Stomach (tissue), 8 donors: ENCODE measurements at regions not wholly inside any gene's neighbourhood (a gene's known extent, or its start where the extent isn't known, plus 50 kb on each side); places are given as distances from the start of the nearest gene placed in this dataset.

Source experiments
- DNase-seq, 2 donors: peaks; one replicate each; pipeline versions ENCODE4 v3.0.0 to v3.0.0-alpha.2; 2013 to 2019
- H3K27ac ChIP-seq, 5 donors: fragments of 200-600 bp in 4 of 5; sonication (generic) in 4 of 5; one replicate each; pipeline ENCODE4 v1.5.1; 2013 to 2019; ENCODE audit warnings: mild to moderate bottlenecking in 1 of 5, moderate library complexity in 1 of 5
- H3K27me3 ChIP-seq, 3 donors: fragments of 200-600 bp; sonication (generic); one replicate each; pipeline ENCODE4 v1.5.1; 2017 to 2019; ENCODE audit warnings: mixed run types in 1 of 3
- H3K36me3 ChIP-seq, 4 donors: fragments of 200-600 bp; sonication (generic); 1 replicate in 3 of 4; 2 replicates in 1 of 4; pipeline ENCODE4 v1.5.1; 2016 to 2019
- H3K4me1 ChIP-seq, 4 donors: fragments of 200-600 bp; sonication (generic); one replicate each; pipeline ENCODE4 v1.5.1; 2016 to 2019
- H3K4me3 ChIP-seq, 4 donors: fragments of 200-600 bp; sonication (generic) in 3 of 4; one replicate each; pipeline ENCODE4 v1.5.1; 2016 to 2019; ENCODE audit warnings: mild to moderate bottlenecking in 1 of 4
- H3K9me3 ChIP-seq, 4 donors: fragments of 200-600 bp; sonication (generic); one replicate each; pipeline ENCODE4 v1.5.1; 2016 to 2019
- EP300 ChIP-seq: sonication (generic); formaldehyde crosslinking; IDR thresholded peaks from one replicate; pipeline ENCODE4 v1.6.1; 2017; ENCODE audit warnings: antibody characterized with exemption
- POLR2A ChIP-seq, 4 donors: fragments of 450-650 bp; IDR thresholded peaks; one replicate each; pipeline ENCODE4 v1.6.1; 2016; ENCODE audit warnings: antibody characterized with exemption in 4 of 4, control low read depth in 2 of 4, mild to moderate bottlenecking in 1 of 4, moderate library complexity in 1 of 4
- POLR2AphosphoS5 ChIP-seq, 3 donors: sonication (generic); formaldehyde crosslinking; IDR thresholded peaks; one replicate each; pipeline ENCODE4 v1.6.1; 2016; ENCODE audit warnings: antibody characterized with exemption in 3 of 3
- WGBS, 5 donors: extraction: QIAGEN DNeasy Blood & Tissue Kit in 3 of 5; methylation state at CpG; one replicate each; pipeline versions ENCODE4 v1.1.5 to v1.1.7; 2013 to 2018; 5-methylcytosine and 5-hydroxymethylcytosine counted together
- intact Hi-C: fragments of 100-400 bp; cut with DNase I; formaldehyde crosslinking; loops from one replicate; pipeline ENCODE4 v1.15.1; 2023; ENCODE audit warnings: low total_unique reads
- TF ChIP-seq, protein P1 (sequence below), 7 experiments: fragments of 450-650 bp in 4 of 7; fragments of 200-600 bp in 3 of 7; sonication (generic) in 3 of 7; IDR thresholded peaks; one replicate each; pipeline ENCODE4 v1.5.1; 2016 to 2019; ENCODE audit warnings: antibody characterized with exemption in 7 of 7, control low read depth in 2 of 7, mild to moderate bottlenecking in 1 of 7
- donor health status: healthy with polysubstance abuse.
- donor health status: Bipolar disorder and iron deficiency.
- donor health status: healthy.

DNA sequence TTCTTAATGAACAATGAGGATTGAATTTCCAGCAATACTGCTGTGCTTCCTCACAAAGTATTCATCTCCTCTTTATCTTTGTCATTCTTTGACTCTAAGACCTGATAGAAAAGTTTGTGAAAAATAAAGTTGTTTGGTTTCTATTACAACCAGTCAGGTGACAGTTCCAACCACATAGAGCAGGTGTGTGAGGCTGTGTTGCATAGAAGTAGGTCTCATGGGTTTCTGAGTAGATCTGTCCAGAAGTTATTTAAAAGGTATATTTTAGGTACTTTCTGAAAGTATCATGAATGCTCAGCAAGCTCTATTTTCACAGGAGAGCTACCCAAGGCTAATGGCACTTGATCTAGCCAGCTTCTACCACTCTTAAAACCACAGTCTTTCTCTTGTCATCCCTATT, 637.0 kb downstream of the DNAH5 start:
- intact Hi-C loops, result no loop called here
- no peak for DNase-seq
- no peak for TF ChIP-seq POLR2A (IDR thresholded peaks at IDR 0.05)
- TF ChIP-seq, protein P1, sequence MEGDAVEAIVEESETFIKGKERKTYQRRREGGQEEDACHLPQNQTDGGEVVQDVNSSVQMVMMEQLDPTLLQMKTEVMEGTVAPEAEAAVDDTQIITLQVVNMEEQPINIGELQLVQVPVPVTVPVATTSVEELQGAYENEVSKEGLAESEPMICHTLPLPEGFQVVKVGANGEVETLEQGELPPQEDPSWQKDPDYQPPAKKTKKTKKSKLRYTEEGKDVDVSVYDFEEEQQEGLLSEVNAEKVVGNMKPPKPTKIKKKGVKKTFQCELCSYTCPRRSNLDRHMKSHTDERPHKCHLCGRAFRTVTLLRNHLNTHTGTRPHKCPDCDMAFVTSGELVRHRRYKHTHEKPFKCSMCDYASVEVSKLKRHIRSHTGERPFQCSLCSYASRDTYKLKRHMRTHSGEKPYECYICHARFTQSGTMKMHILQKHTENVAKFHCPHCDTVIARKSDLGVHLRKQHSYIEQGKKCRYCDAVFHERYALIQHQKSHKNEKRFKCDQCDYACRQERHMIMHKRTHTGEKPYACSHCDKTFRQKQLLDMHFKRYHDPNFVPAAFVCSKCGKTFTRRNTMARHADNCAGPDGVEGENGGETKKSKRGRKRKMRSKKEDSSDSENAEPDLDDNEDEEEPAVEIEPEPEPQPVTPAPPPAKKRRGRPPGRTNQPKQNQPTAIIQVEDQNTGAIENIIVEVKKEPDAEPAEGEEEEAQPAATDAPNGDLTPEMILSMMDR (IDR thresholded peaks at IDR 0.05), result no peak
- no peak overlapping the region for H3K27ac ChIP-seq
- H3K9me3 ChIP-seq, result no peaks in the 10 kb centered on the region
- no peaks in the 10 kb centered on the region for H3K4me1 ChIP-seq
- no peaks in the 10 kb centered on the region for H3K36me3 ChIP-seq
- H3K27me3 ChIP-seq, result no peaks in the 10 kb centered on the region
- H3K4me3 ChIP-seq, result no peak overlapping the region

DNA sequence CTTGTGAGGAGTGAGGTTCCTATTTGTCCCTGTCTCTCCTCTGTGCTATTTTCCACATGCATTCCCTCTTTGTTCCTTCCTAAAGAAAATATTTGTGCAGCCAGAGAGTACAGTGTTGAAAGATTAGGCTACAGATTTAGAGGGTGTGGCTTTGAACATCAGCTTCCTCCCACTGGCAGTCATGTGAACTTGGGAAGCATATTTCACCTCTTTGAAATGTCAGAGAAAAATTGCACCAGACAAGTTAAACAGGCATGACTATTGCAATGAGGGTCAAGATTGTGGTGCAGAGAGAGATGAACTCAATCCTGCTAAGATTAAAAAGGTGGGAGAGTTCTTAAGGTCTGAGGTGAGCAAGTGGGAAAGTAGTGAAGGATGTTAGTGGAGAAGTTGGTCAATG, 641.0 kb downstream of the DNAH5 start:
- TF ChIP-seq POLR2A (IDR thresholded peaks at IDR 0.05), result no peak
- TF ChIP-seq POLR2AphosphoS5 (IDR thresholded peaks at IDR 0.05), result no peak
- no peak for TF ChIP-seq EP300
- TF ChIP-seq, protein P1 (IDR thresholded peaks at IDR 0.05), result no peak
- no peak overlapping the region for H3K27ac ChIP-seq
- intact Hi-C loops, result no loop called here

DNA sequence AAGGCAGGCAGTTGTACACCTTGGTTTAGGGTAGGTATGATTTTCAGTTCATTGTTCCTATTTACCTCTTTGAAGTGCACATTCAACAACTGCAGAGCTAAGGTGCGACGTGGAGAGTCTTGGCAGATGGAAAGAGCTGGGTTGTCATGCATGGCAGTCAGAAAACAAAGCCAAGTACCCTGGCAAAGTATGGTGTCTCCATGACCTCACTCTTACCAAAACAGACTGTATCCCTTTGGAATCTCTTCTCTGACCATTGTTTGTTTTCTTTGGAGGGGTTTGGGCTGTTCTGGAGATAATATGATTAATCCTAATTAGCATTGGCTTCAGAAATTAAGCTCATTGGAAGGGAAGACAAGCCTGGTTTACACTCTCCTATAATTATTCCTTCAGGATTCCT, 665.7 kb downstream of the DNAH5 start:
- intact Hi-C loops, result no loop called here
- H3K4me3 ChIP-seq, result no peak overlapping the region
- no peaks in the 10 kb centered on the region for H3K36me3 ChIP-seq
- TF ChIP-seq POLR2AphosphoS5 (IDR thresholded peaks at IDR 0.05) (no peak), EP300 (no peak), POLR2A (IDR thresholded peaks at IDR 0.05) (no peak)
- TF ChIP-seq, protein P1 (IDR thresholded peaks at IDR 0.05), result no peak
- 70 to 85% (median 82%) methylated on average over 2 of the region's 2 CpGs for WGBS, 5 donors
- no peaks in the 10 kb centered on the region for H3K27me3 ChIP-seq
- no peak for DNase-seq
- H3K4me1 ChIP-seq, result no peaks in the 10 kb centered on the region
- no peak overlapping the region for H3K27ac ChIP-seq
- H3K9me3 ChIP-seq, result no peaks in the 10 kb centered on the region

More for the DNA sequence above, 641.0 kb downstream of the DNAH5 start:
- no peak overlapping the region for H3K4me3 ChIP-seq
- H3K36me3 ChIP-seq, result no peaks in the 10 kb centered on the region
- no peak for DNase-seq
- no peaks in the 10 kb centered on the region for H3K4me1 ChIP-seq
- H3K27me3 ChIP-seq, result no peaks in the 10 kb centered on the region
- H3K9me3 ChIP-seq, result no peaks in the 10 kb centered on the region

DNA sequence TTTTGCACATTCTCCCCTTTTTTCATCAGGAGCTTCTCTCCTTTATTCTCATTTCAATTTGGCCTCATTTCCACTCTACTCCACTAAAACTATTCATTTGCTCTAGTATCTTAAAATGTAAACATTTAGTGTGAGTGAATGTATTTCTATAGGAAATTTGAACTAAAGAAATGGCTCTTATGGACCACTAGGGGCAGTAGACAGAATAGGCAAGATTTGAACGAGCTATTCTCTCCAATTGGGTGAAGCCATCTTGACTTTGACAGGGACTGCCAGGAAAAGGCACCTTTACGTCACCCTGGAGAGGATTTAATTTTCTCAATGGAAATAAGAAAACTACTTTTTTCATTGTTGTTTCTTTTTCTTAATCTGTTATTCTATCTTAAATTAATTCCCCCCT, 666.3 kb downstream of the DNAH5 start:
- no peak overlapping the region for H3K27ac ChIP-seq
- no peak for DNase-seq
- H3K9me3 ChIP-seq, result no peaks in the 10 kb centered on the region
- H3K4me3 ChIP-seq, result no peak overlapping the region
- H3K36me3 ChIP-seq, result no peaks in the 10 kb centered on the region
- intact Hi-C loops, result no loop called here
- no peak for TF ChIP-seq POLR2AphosphoS5 (IDR thresholded peaks at IDR 0.05)
- no peak for TF ChIP-seq POLR2A (IDR thresholded peaks at IDR 0.05)
- TF ChIP-seq, protein P1 (IDR thresholded peaks at IDR 0.05), result no peak
- TF ChIP-seq EP300, result no peak
- WGBS, 5 donors, result 65 to 78% (median 70%) methylated on average over 2 of the region's 2 CpGs
- no peaks in the 10 kb centered on the region for H3K4me1 ChIP-seq
- no peaks in the 10 kb centered on the region for H3K27me3 ChIP-seq

DNA sequence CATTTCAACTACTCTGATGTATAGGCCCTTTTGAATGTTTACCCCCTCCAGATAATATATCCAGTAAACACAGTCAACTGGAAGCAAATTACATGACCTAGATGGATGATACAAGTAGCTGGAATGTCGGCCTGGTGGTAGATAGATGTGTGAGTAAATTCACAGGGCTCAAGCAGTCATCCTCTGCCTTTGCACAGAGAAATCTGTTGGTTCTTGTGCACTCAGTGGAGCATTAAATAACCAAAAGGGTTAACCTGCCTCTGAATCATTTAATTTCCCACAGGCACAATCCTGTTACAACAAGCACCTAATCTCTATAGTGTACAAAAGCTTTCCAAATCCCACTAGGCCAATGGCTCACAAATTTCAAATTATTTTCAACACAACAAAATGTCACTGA, 668.3 kb downstream of the DNAH5 start:
- intact Hi-C loops, result no loop called here
- no peaks in the 10 kb centered on the region for H3K36me3 ChIP-seq
- no peak overlapping the region for H3K27ac ChIP-seq
- WGBS, 5 donors, result 28 to 64% (median 44%) methylated on average over 1 of the region's 1 CpG
- H3K27me3 ChIP-seq, result no peaks in the 10 kb centered on the region
- H3K4me1 ChIP-seq, result no peaks in the 10 kb centered on the region
- no peak overlapping the region for H3K4me3 ChIP-seq
- TF ChIP-seq POLR2A (IDR thresholded peaks at IDR 0.05), result no peak
- TF ChIP-seq POLR2AphosphoS5 (IDR thresholded peaks at IDR 0.05), result no peak
- TF ChIP-seq EP300, result no peak
- TF ChIP-seq, protein P1 (IDR thresholded peaks at IDR 0.05), result no peak
- H3K9me3 ChIP-seq, result no peaks in the 10 kb centered on the region
- DNase-seq, result no peak
